Neural cell (in vitro differentiated cells): ENCODE measurements at regions not wholly inside any gene's neighbourhood (a gene's known extent, or its start where the extent isn't known, plus 50 kb on each side); places are given as distances from the start of the nearest gene placed in this dataset.

Experiments
- H2AFZ ChIP-seq: fragments of 200-600, 300-800 bp; sonication (generic), shearing (Covaris generic); 2 replicates; pipeline ENCODE4 v1.6.0; 2014; ENCODE audit warnings: low read depth, mild to moderate bottlenecking, antibody characterized with exemption, low read length, moderate library complexity
- H3F3A ChIP-seq: fragments of 200-600 bp; shearing (Covaris generic); 2 replicates; pipeline ENCODE4 v1.6.1; 2016; ENCODE audit warnings: mild to moderate bottlenecking, moderate library complexity, mixed read lengths, antibody characterized with exemption, low read length; ENCODE audit not compliant: insufficient read depth, poor library complexity, severe bottlenecking
- H3K27ac ChIP-seq: fragments of 200-600, 300-800 bp; sonication (generic), shearing (Covaris generic); 2 replicates; pipeline ENCODE4 v1.5.1; 2014; ENCODE audit warnings: mild to moderate bottlenecking, low read length, moderate library complexity
- H3K27me3 ChIP-seq: fragments of 300-800, 200-600 bp; sonication (generic), shearing (Covaris generic); 2 replicates; pipeline ENCODE4 v1.6.0; 2014; ENCODE audit warnings: mild to moderate bottlenecking, low read depth, low read length, moderate library complexity; ENCODE audit not compliant: insufficient read depth
- H3K36me3 ChIP-seq: fragments of 300-800, 200-600 bp; sonication (generic), shearing (Covaris generic); 2 replicates; pipeline ENCODE4 v1.5.1; 2014; ENCODE audit warnings: mild to moderate bottlenecking, antibody characterized with exemption, low read length, moderate library complexity; ENCODE audit not compliant: insufficient read depth
- H3K4me2 ChIP-seq: fragments of 300-800, 200-600 bp; sonication (generic), shearing (Covaris generic); 2 replicates; pipeline ENCODE4 v1.6.0; 2014; ENCODE audit warnings: mild to moderate bottlenecking, low read length
- H3K4me3 ChIP-seq: fragments of 300-800, 200-600 bp; sonication (generic), shearing (Covaris generic); 2 replicates; pipeline ENCODE4 v1.5.1; 2014; ENCODE audit warnings: mild to moderate bottlenecking, low read length, moderate library complexity
- H3K79me2 ChIP-seq: fragments of 200-600 bp; shearing (Covaris generic); replicated peaks from 2 replicates; pipeline ENCODE4 v1.6.0; 2014; ENCODE audit warnings: mild to moderate bottlenecking, low read length, moderate library complexity; ENCODE audit not compliant: insufficient read depth
- H3K9ac ChIP-seq: fragments of 300-800, 200-600 bp; sonication (generic), shearing (Covaris generic); 2 replicates; pipeline ENCODE4 v1.6.1; 2016; ENCODE audit warnings: mild to moderate bottlenecking, low read length, mixed read lengths
- H3K9me2 ChIP-seq: fragments of 200-600 bp; shearing (Covaris generic); 2 replicates; pipeline ENCODE4 v1.6.1; 2016; ENCODE audit warnings: mild to moderate bottlenecking, low read length, mixed read lengths; ENCODE audit not compliant: insufficient read depth
- H3K9me3 ChIP-seq: fragments of 200-600, 300-800 bp; sonication (generic), shearing (Covaris generic); 2 replicates; pipeline ENCODE4 v1.6.1; 2016; ENCODE audit warnings: mild to moderate bottlenecking, mixed run types, low read length, moderate library complexity, mixed read lengths
- H4K20me1 ChIP-seq: fragments of 200-600 bp; shearing (Covaris generic); 2 replicates; pipeline ENCODE4 v1.6.1; 2016; ENCODE audit warnings: mild to moderate bottlenecking, mixed run types; ENCODE audit not compliant: insufficient read depth
- CTCF ChIP-seq: fragments of 450-650 bp; IDR thresholded peaks from 2 replicates; pipeline ENCODE4 v1.5.1; 2014; ENCODE audit warnings: antibody characterized with exemption, mild to moderate bottlenecking, moderate library complexity; ENCODE audit not compliant: poor library complexity, severe bottlenecking
- EP300 ChIP-seq: fragments of 450-650 bp; conservative IDR thresholded peaks from 2 replicates; pipeline ENCODE4 v1.6.1; 2014; ENCODE audit warnings: antibody characterized with exemption, mild to moderate bottlenecking, moderate library complexity; ENCODE audit not compliant: poor library complexity, severe bottlenecking
- EZH2 ChIP-seq: fragments of 200-600, 300-800 bp; shearing (Covaris generic), sonication (generic); IDR thresholded peaks from 2 replicates; pipeline ENCODE4 v1.6.1; 2014; ENCODE audit warnings: antibody characterized with exemption, low read length, borderline replicate concordance, mild to moderate bottlenecking; ENCODE audit not compliant: insufficient read depth, poor library complexity, severe bottlenecking
- MXI1 ChIP-seq: fragments of 450-650 bp; conservative IDR thresholded peaks from 2 replicates; pipeline ENCODE4 v1.6.1; 2014; ENCODE audit warnings: antibody characterized with exemption, mild to moderate bottlenecking; ENCODE audit not compliant: poor library complexity, severe bottlenecking
- POLR2AphosphoS5 ChIP-seq: IDR thresholded peaks from 2 replicates; pipeline ENCODE4 v1.6.1; 2012
- RAD21 ChIP-seq: fragments of 450-650 bp; conservative IDR thresholded peaks from 2 replicates; pipeline ENCODE4 v1.6.1; 2014; ENCODE audit warnings: antibody characterized with exemption, mild to moderate bottlenecking, moderate library complexity
- REST ChIP-seq: IDR thresholded peaks from 2 replicates; pipeline ENCODE4 v1.6.1; 2012; ENCODE audit warnings: borderline replicate concordance
- SMC3 ChIP-seq: fragments of 450-650 bp; conservative IDR thresholded peaks from 2 replicates; pipeline ENCODE4 v1.6.1; 2014; ENCODE audit warnings: antibody characterized with exemption, mild to moderate bottlenecking, moderate library complexity; ENCODE audit not compliant: poor library complexity
- TAF1 ChIP-seq: IDR thresholded peaks from 2 replicates; pipeline ENCODE4 v1.6.1; 2012; ENCODE audit warnings: low read depth

- Histone ChIP-seq H3K4me3 (peak overlapping the region; percentile 44), H4K20me1 (no peaks in the 10 kb centered on the region), H3K9me2 (no peaks in the 10 kb centered on the region), H3K4me2 (peak overlapping the region; percentile 49), H3K27me3 (no peaks in the 10 kb centered on the region), H2AFZ (no peak overlapping the region), H3K9ac (no peak overlapping the region), H3K79me2 (no peaks in the 10 kb centered on the region), H3F3A (no peaks in the 10 kb centered on the region), H3K9me3 (no peaks in the 10 kb centered on the region), H3K36me3 (no peaks in the 10 kb centered on the region), H3K27ac (no peak overlapping the region)
- TF ChIP-seq SMC3 (peak; percentile 36), REST (no peak), CTCF (no peak), POLR2AphosphoS5 (peak; percentile 65), RAD21 (no peak), MXI1 (no peak), EZH2 (no peak), TAF1 (no peak), EP300 (peak; percentile 87)
Measured at GRCh38 chr22:49551897-49552614, 275.6 kb downstream of the BRD1 start.

- H3K4me3 ChIP-seq = peak overlapping the region; percentile 44
- H2AFZ ChIP-seq = no peak overlapping the region
- TF ChIP-seq RAD21 (no peak), REST (no peak), CTCF (no peak), TAF1 (no peak), EZH2 (no peak), POLR2AphosphoS5 (no peak), MXI1 (no peak), EP300 (no peak), SMC3 (no peak)
- no peak overlapping the region for H3K27ac ChIP-seq
- H3K9ac ChIP-seq = no peak overlapping the region
- H3K79me2 ChIP-seq = no peaks in the 10 kb centered on the region
- no peaks in the 10 kb centered on the region for H4K20me1 ChIP-seq
- no peak overlapping the region for H3K4me2 ChIP-seq
- no peaks in the 10 kb centered on the region for H3F3A ChIP-seq
- no peaks in the 10 kb centered on the region for H3K27me3 ChIP-seq
- H3K9me3 ChIP-seq = no peaks in the 10 kb centered on the region
- H3K36me3 ChIP-seq = no peaks in the 10 kb centered on the region
- no peaks in the 10 kb centered on the region for H3K9me2 ChIP-seq
Measured at GRCh38 chr22:49551446-49551845, 276.2 kb downstream of the BRD1 start.
